ENCODE measurements at regions not wholly inside any gene's neighbourhood (a gene's known extent, or its start where the extent isn't known, plus 50 kb on each side); places are given as distances from the start of the nearest gene placed in this dataset.
A peak's percentile ranks its signal among the peaks of the same experiment; 100 is the strongest.

- no peak overlapping the region for H3K9ac ChIP-seq (replicated peaks; ENCODE audit: extremely low read depth, insufficient read depth, low read length)
- FAIRE-seq, result peak; percentile 89
Measured at GRCh38 chr6:143575440-143575839, 63.9 kb upstream of the FUCA2 start.

More at GRCh38 chr6:143575440-143575839, 63.9 kb upstream of the FUCA2 start:
- no peak overlapping the region for H2AFZ ChIP-seq (ENCODE audit: low read depth, low read length)
- ChIA-PET CTCF (interaction anchor here (0.5 to 5.9 kb wide), 89 partner anchors 9 to 1100 kb away, joined by 3 to 264 read pairs (median 4); partner anchors contain the start of genes FUCA2, LTV1, PEX3 and PHACTR2), POLR2A (interaction anchor here (0.5 to 0.9 kb wide), 3 partner anchors 268 to 551 kb away, joined by 3 read pairs; no protein-coding TSS in a partner anchor)
- BruUV-seq (replicated peaks), result no TSS peak
- H3K27ac ChIP-seq (ENCODE audit: insufficient read depth, low read depth, low read length), result no peak overlapping the region
- no peaks in the 10 kb centered on the region for H3K79me2 ChIP-seq (ENCODE audit: control insufficient read depth, insufficient read depth, low read length)
- DNase-seq (ENCODE audit: low read depth, low spot score), result peak; percentile 78
- H3K9me1 ChIP-seq (replicated peaks; ENCODE audit: control insufficient read depth, extremely low read depth, insufficient read depth, low read length), result no peaks in the 10 kb centered on the region
- H3K27me3 ChIP-seq (ENCODE audit: control insufficient read depth in 2 of 2, insufficient read depth in 2 of 2, low read length in 2 of 2), result no peaks in the 10 kb centered on the region
- no peaks in the 10 kb centered on the region for H4K20me1 ChIP-seq (replicated peaks; ENCODE audit: control insufficient read depth, extremely low read depth, insufficient read depth, low read length)
- intact Hi-C loops (cut with micrococcal nuclease), result loop anchor here (1.0 to 5.0 kb wide), 7 partner anchors 157 to 641 kb away; partner anchors contain the start of genes LTV1 and SF3B5
- no peaks in the 10 kb centered on the region for H3K36me3 ChIP-seq (ENCODE audit: control insufficient read depth in 2 of 2, extremely low read depth in 1 of 2, insufficient read depth in 2 of 2, low read length in 2 of 2)
- H3K4me2 ChIP-seq (ENCODE audit: insufficient read depth, low read length), result no peak overlapping the region
- dilution Hi-C loops (cut with MboI; ENCODE audit: extremely low pct_ligation_motif_present, low sequenced_read_pairs), result no loop called here
- H3K4me1 ChIP-seq (ENCODE audit: control insufficient read depth, extremely low read depth, insufficient read depth, low read length), result peaks cover 12% of the 10 kb centered on the region
- TF ChIP-seq JUN (IDR thresholded peaks at IDR 0.05; ENCODE audit: borderline replicate concordance, insufficient read depth, insufficient read length, low read depth) (no peak), POLR2AphosphoS5 (IDR thresholded peaks at IDR 0.05; ENCODE audit: insufficient read depth, low read depth, low read length) (no peak), POLR2A (IDR thresholded peaks at IDR 0.05; ENCODE audit: low read depth, low read length) (no peak)
- TF ChIP-seq, protein P1, sequence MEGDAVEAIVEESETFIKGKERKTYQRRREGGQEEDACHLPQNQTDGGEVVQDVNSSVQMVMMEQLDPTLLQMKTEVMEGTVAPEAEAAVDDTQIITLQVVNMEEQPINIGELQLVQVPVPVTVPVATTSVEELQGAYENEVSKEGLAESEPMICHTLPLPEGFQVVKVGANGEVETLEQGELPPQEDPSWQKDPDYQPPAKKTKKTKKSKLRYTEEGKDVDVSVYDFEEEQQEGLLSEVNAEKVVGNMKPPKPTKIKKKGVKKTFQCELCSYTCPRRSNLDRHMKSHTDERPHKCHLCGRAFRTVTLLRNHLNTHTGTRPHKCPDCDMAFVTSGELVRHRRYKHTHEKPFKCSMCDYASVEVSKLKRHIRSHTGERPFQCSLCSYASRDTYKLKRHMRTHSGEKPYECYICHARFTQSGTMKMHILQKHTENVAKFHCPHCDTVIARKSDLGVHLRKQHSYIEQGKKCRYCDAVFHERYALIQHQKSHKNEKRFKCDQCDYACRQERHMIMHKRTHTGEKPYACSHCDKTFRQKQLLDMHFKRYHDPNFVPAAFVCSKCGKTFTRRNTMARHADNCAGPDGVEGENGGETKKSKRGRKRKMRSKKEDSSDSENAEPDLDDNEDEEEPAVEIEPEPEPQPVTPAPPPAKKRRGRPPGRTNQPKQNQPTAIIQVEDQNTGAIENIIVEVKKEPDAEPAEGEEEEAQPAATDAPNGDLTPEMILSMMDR (IDR thresholded peaks at IDR 0.05; ENCODE audit: extremely low read depth in 1 of 2, insufficient read depth in 1 of 2, low read depth in 1 of 2, low read length in 2 of 2), result peak; percentile 61 to 71
- H3K9me3 ChIP-seq (replicated peaks; ENCODE audit: control insufficient read depth, insufficient read depth, low read length), result no peaks in the 10 kb centered on the region
- no peak overlapping the region for H3K4me3 ChIP-seq (replicated peaks in 1 of 3; ENCODE audit: insufficient read depth in 1 of 3, low read depth in 1 of 3, low read length in 3 of 3)

Data from endothelial cell of umbilical vein (primary cell).